VCaP (cell line): ENCODE measurements at regions not wholly inside any gene's neighbourhood (a gene's known extent, or its start where the extent isn't known, plus 50 kb on each side); places are given as distances from the start of the nearest gene placed in this dataset.

Experiments used
- H3K27ac ChIP-seq: fragments of 450-650 bp; 2 replicates; pipeline ENCODE4 v1.5.1; 2017
- TF ChIP-seq, protein P1 (sequence below): fragments of 450-650 bp; conservative IDR thresholded peaks from 2 replicates; pipeline ENCODE4 v1.5.1; 2017; ENCODE audit warnings: mild to moderate bottlenecking, moderate library complexity

DNA sequence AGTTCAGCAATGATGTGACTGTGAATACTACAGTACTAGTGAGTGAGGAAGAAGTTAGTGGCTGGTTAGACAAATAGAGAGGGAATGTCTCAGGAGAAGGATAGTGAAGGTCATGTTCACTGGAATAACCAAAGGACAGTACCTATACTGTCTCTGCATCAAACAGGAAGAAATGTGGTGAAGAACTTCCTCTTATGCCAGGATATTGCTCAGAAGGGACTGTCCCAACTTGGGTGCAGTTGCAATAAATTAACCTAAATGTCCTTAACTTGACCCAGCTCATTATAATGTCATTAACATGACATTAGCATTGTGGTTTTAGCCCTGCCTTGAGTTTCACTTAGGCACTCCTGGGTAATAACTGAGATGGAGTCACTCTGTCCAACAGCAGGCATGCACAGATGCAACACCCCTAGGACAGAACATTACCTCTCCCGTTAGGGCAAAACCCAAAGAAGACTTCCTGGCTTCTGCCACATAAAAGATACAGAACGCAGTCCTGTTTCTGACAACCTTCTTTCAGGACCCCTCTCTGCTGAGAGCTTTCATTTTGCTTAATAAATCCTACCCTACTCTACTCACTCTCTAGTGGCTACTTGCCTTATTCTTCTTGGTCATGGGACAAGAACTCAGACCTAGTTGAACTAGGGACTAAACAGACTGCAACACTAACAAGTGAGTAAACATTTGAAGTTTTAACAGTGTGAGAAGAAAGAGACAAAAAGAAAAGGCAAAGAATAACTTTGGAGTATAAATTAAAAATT is 1591.6 kb upstream of the MIR17HG start:
- TF ChIP-seq, protein P1, sequence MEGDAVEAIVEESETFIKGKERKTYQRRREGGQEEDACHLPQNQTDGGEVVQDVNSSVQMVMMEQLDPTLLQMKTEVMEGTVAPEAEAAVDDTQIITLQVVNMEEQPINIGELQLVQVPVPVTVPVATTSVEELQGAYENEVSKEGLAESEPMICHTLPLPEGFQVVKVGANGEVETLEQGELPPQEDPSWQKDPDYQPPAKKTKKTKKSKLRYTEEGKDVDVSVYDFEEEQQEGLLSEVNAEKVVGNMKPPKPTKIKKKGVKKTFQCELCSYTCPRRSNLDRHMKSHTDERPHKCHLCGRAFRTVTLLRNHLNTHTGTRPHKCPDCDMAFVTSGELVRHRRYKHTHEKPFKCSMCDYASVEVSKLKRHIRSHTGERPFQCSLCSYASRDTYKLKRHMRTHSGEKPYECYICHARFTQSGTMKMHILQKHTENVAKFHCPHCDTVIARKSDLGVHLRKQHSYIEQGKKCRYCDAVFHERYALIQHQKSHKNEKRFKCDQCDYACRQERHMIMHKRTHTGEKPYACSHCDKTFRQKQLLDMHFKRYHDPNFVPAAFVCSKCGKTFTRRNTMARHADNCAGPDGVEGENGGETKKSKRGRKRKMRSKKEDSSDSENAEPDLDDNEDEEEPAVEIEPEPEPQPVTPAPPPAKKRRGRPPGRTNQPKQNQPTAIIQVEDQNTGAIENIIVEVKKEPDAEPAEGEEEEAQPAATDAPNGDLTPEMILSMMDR: no peak
- H3K27ac ChIP-seq: no peak overlapping the region

DNA sequence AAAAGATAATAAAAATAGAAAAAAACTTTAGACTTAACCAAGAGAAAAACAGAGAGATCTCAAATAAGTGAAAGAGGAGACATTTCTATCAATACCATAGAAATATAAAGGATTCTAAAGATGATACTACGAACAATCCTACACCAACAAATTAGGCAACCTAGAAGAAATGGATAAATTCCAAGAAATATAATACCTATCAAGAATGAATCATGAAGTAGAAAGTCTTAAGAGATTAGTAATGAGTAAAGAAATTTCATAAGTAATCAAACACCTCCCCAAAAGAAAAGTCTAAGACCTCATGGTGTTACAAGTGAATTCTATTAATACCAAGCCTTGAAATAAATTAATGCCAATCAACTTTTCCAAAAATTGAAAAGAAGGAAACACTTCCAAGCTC is 1584.5 kb upstream of the MIR17HG start:
- TF ChIP-seq, protein P1: no peak
- H3K27ac ChIP-seq: no peak overlapping the region

GRCh38 chr13:89783221-89783755 is 1564.2 kb upstream of the MIR17HG start:
- TF ChIP-seq, protein P1: no peak
- H3K27ac ChIP-seq: no peak overlapping the region

GRCh38 chr13:89784161-89784809 is 1563.2 kb upstream of the MIR17HG start:
- TF ChIP-seq, protein P1: no peak
- H3K27ac ChIP-seq: no peak overlapping the region

- H3K27ac ChIP-seq: no peak overlapping the region
- TF ChIP-seq, protein P1: no peak
Measured at GRCh38 chr13:89786531-89786930, 1561.0 kb upstream of the MIR17HG start.

DNA sequence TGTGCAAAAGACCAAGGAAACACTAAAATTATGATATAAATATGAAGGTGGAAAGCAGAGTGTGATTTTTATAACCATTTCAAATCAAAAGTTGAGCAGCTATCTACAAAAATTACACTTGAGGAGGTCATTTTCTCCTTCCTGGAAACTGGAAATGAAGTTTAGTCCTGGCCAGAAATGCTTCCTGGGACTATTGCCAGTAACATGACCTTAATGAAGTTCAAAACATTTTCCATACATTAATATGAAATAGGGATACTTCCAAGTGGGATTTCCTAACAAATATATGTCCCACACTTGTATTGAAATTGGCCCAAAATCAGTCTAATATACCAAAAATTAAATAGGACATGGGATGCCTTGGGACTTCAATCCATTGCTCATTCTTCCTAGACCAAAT is 1556.8 kb upstream of the MIR17HG start:
- TF ChIP-seq, protein P1: no peak
- no peak overlapping the region for H3K27ac ChIP-seq

DNA sequence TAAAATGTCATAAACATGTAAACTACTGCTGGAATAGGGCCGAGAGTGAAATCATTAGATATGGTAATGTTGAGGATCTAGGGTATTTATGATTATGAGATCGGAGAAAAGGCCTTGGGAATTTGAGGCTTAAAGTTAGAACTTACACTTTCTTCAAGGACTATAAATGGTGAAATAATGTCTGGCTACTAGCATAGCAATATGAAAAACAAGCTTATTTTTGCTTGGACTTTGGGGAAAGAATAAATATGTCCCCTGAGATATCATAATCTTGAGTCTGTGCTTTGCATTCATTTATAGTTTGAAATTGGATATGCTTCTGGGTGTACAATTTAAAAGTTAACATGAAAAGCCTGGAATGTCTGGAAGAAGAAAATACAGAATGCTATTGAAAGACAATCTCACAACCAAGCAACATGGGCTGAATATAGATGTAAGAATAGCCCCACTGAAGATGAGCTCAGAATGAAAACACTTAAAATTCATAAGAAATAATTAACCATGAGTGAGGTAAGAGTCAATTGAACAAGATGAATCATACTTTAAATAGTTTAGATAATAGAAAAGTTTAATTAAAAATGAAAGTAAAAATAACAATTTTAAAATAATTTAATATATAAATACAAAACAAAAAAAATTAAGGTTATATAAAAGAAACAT is 1555.4 kb upstream of the MIR17HG start:
- TF ChIP-seq, protein P1: no peak
- no peak overlapping the region for H3K27ac ChIP-seq
